ENCODE measurements at regions not wholly inside any gene's neighbourhood (a gene's known extent, or its start where the extent isn't known, plus 50 kb on each side); places are given as distances from the start of the nearest gene placed in this dataset.

DNA sequence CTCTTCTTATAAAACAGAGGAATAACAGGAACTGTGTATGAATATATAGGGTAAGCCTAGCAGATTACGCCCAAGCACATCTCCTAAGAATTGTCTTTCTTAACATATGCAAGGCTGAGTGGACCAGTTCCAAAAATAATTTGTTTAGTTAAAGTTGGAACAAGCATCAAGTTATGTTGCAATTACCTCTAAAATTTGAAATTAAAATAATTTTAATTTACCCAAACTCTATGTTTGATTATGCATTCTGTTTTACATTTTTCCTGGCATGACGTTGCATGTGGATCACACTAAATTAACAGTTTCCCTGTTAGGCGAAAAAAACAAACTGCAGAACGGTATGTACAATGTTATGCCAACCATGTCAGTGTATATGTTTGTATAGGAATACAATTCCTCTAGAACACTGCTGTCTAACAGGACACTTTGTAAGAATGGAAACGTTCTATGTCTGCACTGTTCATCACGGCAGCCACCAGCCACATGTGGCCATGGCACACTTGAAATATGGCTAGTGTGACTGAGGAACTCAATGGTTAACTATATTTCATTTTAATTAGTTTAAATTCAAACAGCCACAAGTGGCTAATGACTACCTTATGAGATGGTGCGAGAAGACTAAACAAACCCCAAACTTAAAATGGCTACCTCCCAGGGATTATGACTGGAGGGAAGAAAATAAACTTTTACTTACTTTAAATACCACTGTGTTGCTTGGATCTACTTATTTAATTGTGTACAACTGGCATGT lies 281.1 kb upstream of the KLF14 start:
- DNase-seq (ENCODE audit: low spot score, unreplicated experiment), result no peak
- H3K4me1 Mint-ChIP-seq (ENCODE audit: low read depth), result no peaks in the 10 kb centered on the region
- no peak overlapping the region for H3K4me3 Mint-ChIP-seq (ENCODE audit: low read depth)
- no peak overlapping the region for H3K27ac Mint-ChIP-seq
- H3K9me3 Mint-ChIP-seq (ENCODE audit: low read depth), result no peaks in the 10 kb centered on the region
- H3K36me3 Mint-ChIP-seq (ENCODE audit: insufficient read depth), result no peaks in the 10 kb centered on the region
- no peak for TF ChIP-seq CTCF (IDR thresholded peaks at IDR 0.05; ENCODE audit: unreplicated experiment)
- H3K27me3 Mint-ChIP-seq, result no peaks in the 10 kb centered on the region

- H3K27me3 Mint-ChIP-seq, result no peaks in the 10 kb centered on the region
- no peaks in the 10 kb centered on the region for H3K4me1 Mint-ChIP-seq (ENCODE audit: low read depth)
- no peaks in the 10 kb centered on the region for H3K36me3 Mint-ChIP-seq (ENCODE audit: insufficient read depth)
- no peak for TF ChIP-seq CTCF (IDR thresholded peaks at IDR 0.05; ENCODE audit: unreplicated experiment)
- H3K4me3 Mint-ChIP-seq (ENCODE audit: low read depth), result no peak overlapping the region
- H3K27ac Mint-ChIP-seq, result no peak overlapping the region
- no peak for DNase-seq (ENCODE audit: low spot score, unreplicated experiment)
- no peaks in the 10 kb centered on the region for H3K9me3 Mint-ChIP-seq (ENCODE audit: low read depth)
Observed at GRCh38 chr7:131015657-131015958, 281.6 kb upstream of the KLF14 start.

GRCh38 chr7:131016230-131016629 lies 282.2 kb upstream of the KLF14 start:
- DNase-seq (ENCODE audit: low spot score, unreplicated experiment), result no peak
- H3K36me3 Mint-ChIP-seq (ENCODE audit: insufficient read depth), result no peaks in the 10 kb centered on the region
- H3K4me1 Mint-ChIP-seq (ENCODE audit: low read depth), result no peaks in the 10 kb centered on the region
- no peaks in the 10 kb centered on the region for H3K9me3 Mint-ChIP-seq (ENCODE audit: low read depth)
- no peaks in the 10 kb centered on the region for H3K27me3 Mint-ChIP-seq
- H3K4me3 Mint-ChIP-seq (ENCODE audit: low read depth), result no peak overlapping the region
- no peak overlapping the region for H3K27ac Mint-ChIP-seq
- no peak for TF ChIP-seq CTCF (IDR thresholded peaks at IDR 0.05; ENCODE audit: unreplicated experiment)

GRCh38 chr7:131019351-131019750 lies 285.3 kb upstream of the KLF14 start:
- H3K27ac Mint-ChIP-seq, result no peak overlapping the region
- no peak for DNase-seq (ENCODE audit: low spot score, unreplicated experiment)
- no peak for TF ChIP-seq CTCF (IDR thresholded peaks at IDR 0.05; ENCODE audit: unreplicated experiment)
- no peaks in the 10 kb centered on the region for H3K27me3 Mint-ChIP-seq
- no peaks in the 10 kb centered on the region for H3K36me3 Mint-ChIP-seq (ENCODE audit: insufficient read depth)
- no peak overlapping the region for H3K4me3 Mint-ChIP-seq (ENCODE audit: low read depth)
- H3K9me3 Mint-ChIP-seq (ENCODE audit: low read depth), result no peaks in the 10 kb centered on the region
- no peaks in the 10 kb centered on the region for H3K4me1 Mint-ChIP-seq (ENCODE audit: low read depth)

GRCh38 chr7:131020759-131021261 lies 286.8 kb upstream of the KLF14 start:
- DNase-seq (ENCODE audit: low spot score, unreplicated experiment), result no peak
- no peaks in the 10 kb centered on the region for H3K4me1 Mint-ChIP-seq (ENCODE audit: low read depth)
- TF ChIP-seq CTCF (IDR thresholded peaks at IDR 0.05; ENCODE audit: unreplicated experiment), result no peak
- no peak overlapping the region for H3K4me3 Mint-ChIP-seq (ENCODE audit: low read depth)
- H3K9me3 Mint-ChIP-seq (ENCODE audit: low read depth), result no peaks in the 10 kb centered on the region
- H3K36me3 Mint-ChIP-seq (ENCODE audit: insufficient read depth), result no peaks in the 10 kb centered on the region
- H3K27me3 Mint-ChIP-seq, result no peaks in the 10 kb centered on the region
- no peak overlapping the region for H3K27ac Mint-ChIP-seq
